ENCODE measurements at regions not wholly inside any gene's neighbourhood (a gene's known extent, or its start where the extent isn't known, plus 50 kb on each side); places are given as distances from the start of the nearest gene placed in this dataset.
"Not testable (repeated sequence)": the region's sequence is repeated elsewhere in the genome, so short reads cannot be mapped to it uniquely, and the experiment has no call there.

GRCh38 chr6:100096341-100096740 lies 102.3 kb upstream of the MCHR2 start:
- peak; percentile 13 for DNase-seq (ENCODE audit: low read depth)

DNA sequence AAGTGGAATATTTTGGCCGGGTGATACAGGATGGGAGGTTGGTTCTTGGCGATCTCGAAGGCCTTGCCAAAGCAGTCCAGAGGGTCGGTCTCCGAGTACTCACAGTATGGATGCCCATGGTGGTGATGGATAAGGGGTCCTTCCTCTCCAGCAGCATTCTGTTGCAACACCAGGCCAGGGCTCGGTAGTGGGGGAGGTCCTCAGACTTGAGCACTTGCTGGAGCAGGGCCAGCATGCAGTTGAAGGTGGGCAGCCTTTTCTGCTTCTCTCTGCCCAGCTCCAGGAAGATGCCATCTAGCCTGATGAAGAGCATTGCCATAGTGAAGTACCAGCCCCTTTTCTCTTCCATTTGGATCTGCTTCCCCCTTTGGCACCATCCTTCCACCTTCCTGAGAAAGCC lies 99.4 kb upstream of the MCHR2 start:
- DNase-seq (ENCODE audit: low read depth) = no peak

DNA sequence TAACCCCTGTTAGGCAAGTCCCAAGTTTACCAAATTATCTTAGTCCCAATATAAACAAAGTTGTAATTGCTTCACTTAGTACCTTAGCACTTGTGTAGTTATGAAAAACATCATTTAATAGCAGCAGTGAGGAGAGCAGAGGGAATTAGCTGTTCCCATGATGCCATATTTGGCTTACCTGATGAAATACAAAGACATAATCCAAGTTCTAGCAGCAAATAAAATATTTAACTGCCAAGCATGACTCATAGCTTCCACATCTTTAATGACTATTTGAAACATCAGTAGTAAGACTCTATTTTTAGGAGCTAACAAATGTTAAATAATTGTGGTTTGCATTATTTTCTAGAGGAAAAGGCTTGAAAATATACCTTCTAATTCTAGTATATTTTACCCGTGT lies 94.0 kb upstream of the MCHR2 start:
- DNase-seq (ENCODE audit: low read depth) = peak; percentile 77

DNA sequence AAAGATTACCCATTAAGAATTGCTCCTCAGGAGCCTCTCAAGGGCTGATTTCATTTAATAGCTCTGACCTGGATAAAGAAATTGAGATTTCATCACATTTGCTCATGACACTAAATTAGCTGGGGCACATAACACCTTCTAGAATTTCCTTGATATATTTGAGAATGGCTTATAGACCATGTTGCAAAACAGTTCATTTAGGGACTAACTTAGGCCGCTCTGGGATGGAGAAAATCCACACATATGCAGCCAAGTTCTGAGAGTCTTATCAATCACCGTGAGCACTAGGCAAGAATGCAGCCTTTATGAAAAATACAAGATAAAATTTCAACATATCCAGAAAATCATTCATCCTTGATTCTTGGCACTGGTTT lies 91.0 kb upstream of the MCHR2 start:
- no peak for DNase-seq (ENCODE audit: low read depth)

DNA sequence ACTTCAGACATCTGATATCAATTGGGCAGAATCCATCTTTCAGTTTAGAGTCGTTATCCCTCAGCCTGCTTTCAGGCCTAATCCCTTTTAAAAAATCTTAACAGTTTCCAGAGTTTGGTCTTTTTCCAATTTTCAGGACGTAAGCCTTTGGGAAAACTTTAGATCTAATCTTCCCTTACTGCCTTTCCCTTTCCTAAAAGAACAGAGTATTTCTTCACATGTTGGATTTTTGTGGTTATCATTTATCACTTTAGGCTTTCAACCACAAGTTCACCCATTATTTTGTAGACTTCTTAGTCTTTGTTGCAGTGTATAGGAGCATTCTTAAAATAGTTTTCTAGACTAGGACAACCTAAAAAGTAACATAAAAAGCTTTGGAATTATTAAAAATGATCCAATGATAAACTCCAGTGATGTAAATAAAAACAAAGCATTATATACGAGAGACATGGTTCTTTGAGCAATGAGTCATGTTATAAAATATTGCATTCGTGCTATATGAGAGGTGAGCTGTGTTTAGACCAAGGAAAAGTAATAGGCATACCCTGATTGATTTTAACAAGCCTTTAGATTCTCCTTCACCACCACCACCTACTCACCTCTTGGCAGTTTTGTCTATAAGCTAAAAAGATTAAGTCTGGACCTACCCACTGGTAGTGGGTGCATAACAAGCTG lies 90.4 kb upstream of the MCHR2 start:
- no peak for DNase-seq (ENCODE audit: low read depth)

DNA sequence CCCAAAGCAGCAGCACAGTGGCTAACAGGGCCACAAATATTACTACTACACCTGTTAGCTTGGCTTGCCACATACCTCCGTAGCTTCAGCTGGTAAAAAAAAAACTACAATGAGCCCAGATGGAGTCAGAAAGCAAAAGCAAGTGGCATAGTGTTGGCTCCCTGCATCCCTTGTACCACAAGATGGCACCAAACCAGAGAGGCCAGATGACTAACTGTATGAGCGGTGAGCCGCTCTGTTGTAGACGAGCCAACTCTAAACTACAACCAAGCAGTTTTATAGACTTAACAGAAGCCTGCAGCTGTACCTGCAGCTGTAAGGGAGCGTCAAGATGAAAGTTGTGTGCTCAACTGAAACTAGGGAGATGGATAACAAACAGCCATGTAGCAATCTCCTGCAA lies 84.5 kb upstream of the MCHR2 start:
- DNase-seq (ENCODE audit: low read depth) = peak; percentile 46

DNA sequence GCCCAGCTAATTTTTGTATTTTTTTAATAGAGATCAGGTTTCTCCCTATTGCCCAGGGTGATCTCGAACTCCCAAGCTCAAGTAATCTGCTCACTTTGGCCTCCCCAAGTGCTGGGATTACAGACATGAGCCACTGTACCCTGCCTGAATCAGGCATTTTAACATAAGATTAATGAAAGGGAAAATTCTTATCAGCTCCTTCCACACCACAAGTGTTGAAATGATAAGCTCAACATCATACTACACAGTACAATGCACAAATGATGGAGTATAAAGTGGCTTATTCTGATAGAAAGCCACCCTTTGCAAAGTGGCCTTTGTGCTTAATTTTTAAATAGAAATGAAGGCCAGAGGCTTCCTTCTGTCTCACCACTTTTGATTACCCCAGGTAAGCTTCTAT lies 71.3 kb upstream of the MCHR2 start:
- DNase-seq (ENCODE audit: low read depth) = no peak

DNA sequence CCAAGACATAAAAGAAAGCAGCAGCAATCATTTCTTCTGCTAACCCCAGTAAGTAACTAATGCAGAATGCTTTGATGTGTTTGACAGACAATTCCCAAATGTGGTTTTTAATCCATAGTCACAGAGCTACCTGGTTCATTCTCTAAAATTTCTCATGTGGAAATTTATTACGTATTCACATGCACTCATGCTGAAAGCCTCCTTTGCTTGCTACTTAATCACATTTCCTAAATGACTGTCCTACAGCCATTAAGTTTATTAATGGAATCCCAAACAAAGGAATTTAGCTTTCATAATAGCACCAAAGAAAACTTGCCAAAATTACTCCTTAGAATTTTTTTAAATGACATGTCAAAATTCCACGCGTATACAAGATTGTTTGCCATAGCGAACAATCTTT lies 68.6 kb upstream of the MCHR2 start:
- no peak for DNase-seq (ENCODE audit: low read depth)

- no peak for DNase-seq (ENCODE audit: low read depth)
Measured at GRCh38 chr6:100057941-100058340, 63.9 kb upstream of the MCHR2 start.

GRCh38 chr6:100050550-100050949 lies 56.5 kb upstream of the MCHR2 start:
- no peak for DNase-seq (ENCODE audit: low read depth)

- DNase-seq (ENCODE audit: low read depth) = not testable (repeated sequence)
Measured at GRCh38 chr6:100043961-100044360, 49.9 kb upstream of the MCHR2 start.
